GM21390 (cell line): ENCODE measurements at regions not wholly inside any gene's neighbourhood (a gene's known extent, or its start where the extent isn't known, plus 50 kb on each side); places are given as distances from the start of the nearest gene placed in this dataset.

Source experiments
- ATAC-seq: cut with Tn5 transposase; IDR thresholded peaks from one replicate; pipeline ENCODE4 v1.9.1; 2021; ENCODE audit not compliant: unreplicated experiment

DNA sequence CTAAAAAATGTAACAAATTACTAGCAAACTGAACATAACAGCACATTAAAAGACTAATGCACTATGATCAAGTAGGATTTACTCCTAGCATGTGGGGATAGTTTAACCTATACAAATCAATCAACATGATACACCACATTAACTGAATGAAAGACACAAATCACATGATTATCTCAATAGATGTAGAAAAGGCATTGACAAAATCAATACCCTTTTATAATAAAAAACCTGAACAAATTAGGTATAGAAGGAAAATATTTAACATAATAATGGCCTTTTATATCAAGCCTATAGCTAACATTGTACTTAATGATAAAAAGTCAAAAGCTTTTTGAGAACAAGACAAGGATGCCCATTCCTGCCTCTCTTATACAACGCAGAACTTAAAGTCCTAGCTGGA, 540.0 kb downstream of the RERGL start:
- no peak for ATAC-seq

GRCh38 chr12:17540921-17541320, 549.1 kb downstream of the RERGL start:
- ATAC-seq, result no peak

GRCh38 chr12:17528394-17528793, 561.6 kb downstream of the RERGL start:
- ATAC-seq, result no peak

GRCh38 chr12:17527021-17527420, 563.0 kb downstream of the RERGL start:
- ATAC-seq, result no peak

- ATAC-seq, result no peak
Measured at GRCh38 chr12:17511369-17511768, 578.6 kb downstream of the RERGL start.

GRCh38 chr12:17507336-17507735, 582.7 kb downstream of the RERGL start:
- ATAC-seq, result no peak

GRCh38 chr12:17503742-17504141, 586.3 kb downstream of the RERGL start:
- ATAC-seq, result no peak

GRCh38 chr12:17489452-17489851, 600.5 kb downstream of the RERGL start:
- no peak for ATAC-seq

DNA sequence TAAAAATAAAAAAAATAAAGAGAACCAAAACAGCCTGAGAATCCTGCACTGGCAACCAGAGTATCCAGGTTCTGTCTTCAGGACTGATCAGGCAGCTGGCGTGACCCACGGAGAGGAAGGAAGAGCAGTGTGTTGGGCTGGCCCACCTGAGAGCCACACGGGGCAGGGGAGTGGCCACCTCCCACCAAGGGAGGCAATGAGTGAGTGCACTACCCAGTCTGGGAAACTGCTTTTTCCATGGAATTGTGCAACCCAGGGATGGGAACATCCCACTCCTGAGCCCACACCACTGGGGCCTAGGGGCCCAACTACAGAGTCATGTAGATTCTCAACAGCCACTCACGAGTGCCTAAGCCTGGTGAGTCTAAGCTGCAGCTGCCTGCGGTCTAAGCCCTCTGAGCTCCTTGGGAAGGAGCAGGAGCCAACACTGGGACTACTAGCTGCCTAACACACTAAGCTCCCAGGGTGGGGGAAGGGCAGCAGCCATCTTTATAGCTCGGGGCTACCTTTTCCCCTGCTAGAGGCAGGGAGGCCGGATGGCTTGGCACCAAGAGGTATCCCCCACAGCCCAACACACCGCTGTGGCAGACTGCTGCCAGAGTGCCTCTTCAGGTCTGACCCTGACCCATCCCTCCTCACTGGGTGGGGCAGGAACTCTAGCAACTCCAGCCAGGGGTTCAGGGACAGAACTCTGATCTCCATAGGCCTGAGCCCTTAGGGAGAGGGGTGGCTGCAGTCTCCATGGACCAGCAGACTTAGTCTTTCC, 610.9 kb downstream of the RERGL start:
- ATAC-seq, result no peak

- ATAC-seq, result no peak
Measured at GRCh38 chr12:17470460-17470859, 619.5 kb downstream of the RERGL start.

DNA sequence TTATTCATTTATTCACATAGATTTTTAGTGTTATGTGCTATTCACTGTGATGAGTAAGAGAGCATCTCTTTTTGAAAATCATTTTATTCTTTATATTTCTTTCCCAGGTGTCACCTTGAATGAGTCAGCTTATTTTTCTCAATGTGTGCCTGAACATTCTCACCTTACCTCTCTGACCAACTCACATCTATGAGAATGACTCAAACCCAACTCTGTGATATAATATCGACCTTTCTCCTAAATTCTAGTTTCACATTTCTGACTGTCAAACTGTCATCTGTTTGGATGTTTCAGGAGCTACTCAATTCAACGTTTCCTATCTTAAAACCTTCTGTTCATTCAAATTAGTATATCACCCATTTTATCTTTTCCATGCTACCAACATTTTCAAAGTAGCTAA, 630.8 kb downstream of the RERGL start:
- no peak for ATAC-seq

GRCh38 chr12:17456486-17456885, 633.5 kb downstream of the RERGL start:
- ATAC-seq, result no peak

DNA sequence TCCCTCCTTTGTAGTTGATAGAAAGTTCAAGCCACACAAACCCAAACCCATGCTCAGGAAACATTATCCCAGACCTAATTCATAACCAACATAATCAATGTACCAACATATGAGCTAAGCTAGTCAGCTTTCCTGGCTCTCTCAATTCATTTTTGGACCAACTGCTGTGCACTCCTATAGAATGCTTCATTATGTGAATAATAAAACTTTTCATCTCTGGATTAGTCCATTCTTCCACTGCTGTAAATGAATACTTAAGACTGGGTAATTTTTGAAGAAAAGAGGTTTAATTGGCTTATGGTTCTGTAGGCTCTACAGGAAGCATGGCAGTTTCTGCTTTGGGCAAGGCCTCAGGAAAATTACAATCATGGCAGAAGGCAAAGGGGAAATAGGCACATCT, 651.9 kb downstream of the RERGL start:
- no peak for ATAC-seq

- ATAC-seq, result no peak
Measured at GRCh38 chr12:17416748-17417147, 673.2 kb downstream of the RERGL start.

DNA sequence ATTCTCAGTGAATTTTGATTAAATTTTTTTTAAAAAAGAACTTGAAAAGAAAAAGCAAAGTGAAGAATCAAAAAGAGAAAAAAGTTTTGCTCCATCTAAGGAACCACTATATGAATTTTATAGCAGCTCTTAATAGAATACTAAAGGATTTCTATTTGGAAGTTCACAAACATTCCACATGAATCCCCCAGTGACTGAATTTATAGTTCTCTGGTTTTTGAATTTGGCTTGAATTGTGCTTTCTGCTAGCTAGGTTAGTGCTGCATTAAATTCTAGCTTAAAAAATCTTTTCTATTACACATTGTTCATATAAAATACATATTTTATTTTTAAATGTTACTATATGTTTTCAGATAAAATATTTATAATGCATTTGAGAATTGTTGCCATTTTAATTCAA, 675.4 kb downstream of the RERGL start:
- ATAC-seq, result no peak

DNA sequence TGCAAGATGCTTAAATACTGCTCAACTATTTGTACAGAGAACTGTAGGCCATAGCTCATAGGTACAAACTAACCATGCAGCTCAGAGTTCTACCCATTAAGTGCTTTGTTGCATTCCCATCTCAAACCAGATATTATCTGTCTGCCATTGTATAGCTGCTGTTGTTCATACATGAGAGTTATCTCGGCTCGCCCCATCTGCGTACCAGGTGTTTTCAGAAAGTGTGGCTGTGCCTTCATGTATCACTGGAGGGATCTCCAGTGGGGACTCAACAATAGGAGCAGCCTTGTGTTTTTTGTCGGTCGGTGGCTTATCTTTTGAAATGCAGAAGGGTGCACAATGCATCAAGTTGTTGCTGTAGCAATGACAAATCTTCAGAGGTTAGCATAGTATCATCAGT, 678.3 kb downstream of the RERGL start:
- ATAC-seq, result no peak

- no peak for ATAC-seq
Measured at GRCh38 chr12:17388679-17389078, 701.3 kb downstream of the RERGL start.

- no peak for ATAC-seq
Measured at GRCh38 chr12:17383321-17383720, 706.7 kb downstream of the RERGL start.

DNA sequence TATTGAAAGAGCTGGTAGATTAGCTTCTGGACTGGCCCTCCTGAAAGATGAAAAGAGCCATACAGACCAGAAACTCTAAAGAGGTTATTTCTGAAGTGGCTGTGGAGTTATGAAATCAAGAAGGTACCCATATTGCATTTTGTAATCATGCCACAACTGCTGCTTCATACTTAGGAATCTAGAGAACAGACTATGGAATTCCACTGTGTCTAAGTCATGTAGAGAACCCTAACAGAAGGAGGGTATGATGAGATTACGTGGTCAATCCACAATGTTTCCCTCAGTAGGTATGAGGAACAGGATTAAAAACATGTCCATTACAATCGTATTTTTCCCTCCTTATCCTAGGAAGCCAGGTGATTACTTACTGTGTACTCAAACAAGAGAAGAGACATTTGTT, 708.8 kb downstream of the RERGL start:
- no peak for ATAC-seq

DNA sequence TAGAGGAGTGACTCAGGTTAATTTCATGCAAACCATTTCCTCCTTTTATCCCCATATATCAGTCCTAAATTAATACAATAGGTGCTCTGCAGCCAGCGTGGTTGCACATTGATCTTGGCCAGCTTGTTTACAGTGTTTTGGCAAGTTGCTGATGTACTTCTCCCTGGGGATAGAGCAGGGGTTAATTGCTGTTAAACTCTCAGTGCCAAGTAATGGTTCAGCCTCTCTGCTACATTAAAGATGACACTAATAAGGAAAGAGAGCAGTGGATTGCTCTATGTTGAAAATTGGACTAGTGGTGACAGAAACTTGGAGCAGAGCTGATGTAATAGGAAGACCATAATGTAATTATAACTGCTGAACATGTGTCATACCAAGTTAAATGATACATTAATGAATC, 717.5 kb downstream of the RERGL start:
- ATAC-seq, result no peak

- ATAC-seq, result no peak
Measured at GRCh38 chr12:17371491-17372215, 718.3 kb downstream of the RERGL start.

DNA sequence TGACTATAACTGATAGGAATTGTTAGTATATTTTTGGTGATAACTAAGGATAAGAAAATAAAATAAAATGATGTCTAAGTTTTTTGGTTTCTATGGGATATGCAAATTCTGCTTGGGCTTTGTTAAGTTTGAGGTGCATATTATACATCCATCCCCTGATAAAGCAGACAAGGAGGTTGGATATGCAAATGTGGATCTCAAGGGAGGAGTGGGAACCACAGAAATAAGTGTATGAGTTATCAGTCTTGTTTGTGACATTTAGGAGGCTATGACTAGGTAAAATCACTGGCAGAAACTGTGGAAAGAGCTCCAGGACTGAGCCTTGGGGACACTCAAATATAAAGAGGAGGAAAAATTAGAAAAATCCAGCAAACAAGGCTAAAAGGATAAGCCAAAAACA, 719.4 kb downstream of the RERGL start:
- ATAC-seq, result no peak

GRCh38 chr12:17369556-17369955, 720.4 kb downstream of the RERGL start:
- ATAC-seq, result no peak
